SW480 (cell line): ENCODE measurements at regions not wholly inside any gene's neighbourhood (a gene's known extent, or its start where the extent isn't known, plus 50 kb on each side); places are given as distances from the start of the nearest gene placed in this dataset.

Source experiments
- DNase-seq: peaks from one replicate; pipeline ENCODE4 v3.0.0-alpha.2; 2016; ENCODE audit warnings: low spot score

- DNase-seq = no peak
Observed at GRCh38 chr17:5635949-5636348, 51.6 kb upstream of the NLRP1 start.

DNA sequence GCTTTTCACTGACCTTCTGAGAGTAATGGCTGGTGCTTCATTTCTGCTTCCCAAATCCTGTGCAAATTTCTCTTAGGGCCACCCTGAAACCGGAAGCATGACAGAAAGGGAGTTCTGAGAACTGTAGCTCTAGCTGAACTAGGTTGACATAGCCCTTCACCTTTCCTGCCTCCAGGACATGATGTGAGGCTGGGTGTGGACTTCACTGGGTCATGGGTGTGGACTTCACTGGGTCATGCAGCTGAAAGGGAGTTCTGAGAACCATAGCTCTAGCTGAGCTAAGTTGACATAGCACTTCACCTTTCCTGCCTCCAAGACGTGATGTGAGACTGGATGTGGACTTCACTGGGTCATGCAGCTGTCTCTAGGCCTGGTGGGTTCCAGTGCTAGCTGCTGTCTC lies 54.3 kb upstream of the NLRP1 start:
- DNase-seq = no peak

- DNase-seq = no peak
Observed at GRCh38 chr17:5640726-5641125, 56.4 kb upstream of the NLRP1 start.

DNA sequence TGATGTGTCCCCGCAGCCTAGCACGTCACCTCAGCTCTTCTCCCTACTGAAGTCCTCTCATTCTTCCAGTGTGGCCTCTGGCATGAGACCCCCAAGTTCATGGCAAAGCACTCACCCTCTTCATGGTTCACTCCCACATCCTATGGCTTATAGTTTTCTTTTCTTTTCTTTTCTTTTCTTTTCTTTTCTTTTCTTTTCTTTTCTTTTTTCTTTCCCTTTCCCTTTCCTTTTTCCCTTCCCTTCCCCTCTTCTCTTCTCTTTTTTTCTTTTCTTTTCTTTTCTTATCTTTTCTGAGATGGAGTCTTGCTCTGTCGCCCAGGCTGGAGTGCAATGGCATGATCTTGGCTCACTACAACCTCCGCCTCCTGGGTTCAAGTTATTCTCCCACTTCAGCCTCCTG lies 58.4 kb upstream of the NLRP1 start:
- no peak for DNase-seq

DNA sequence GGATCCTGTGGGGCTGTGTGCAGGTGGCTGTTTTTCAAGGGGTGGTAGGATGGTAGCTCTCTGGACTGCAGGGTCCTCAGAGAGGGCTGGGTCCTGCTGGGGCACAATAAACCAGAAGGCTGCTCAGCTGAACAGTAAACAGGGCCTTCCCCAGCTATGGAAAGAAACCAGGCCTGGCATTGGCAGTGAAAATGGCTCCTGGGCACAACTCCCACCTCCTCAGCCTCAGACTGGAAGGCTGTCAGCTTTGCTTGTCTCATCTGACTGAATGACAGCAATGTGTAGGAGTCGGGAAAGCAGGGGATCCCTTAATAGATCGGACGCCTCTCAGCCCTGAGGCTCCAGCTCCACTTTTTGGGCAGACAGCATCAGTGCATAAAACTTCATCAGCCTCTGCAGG lies 59.8 kb upstream of the NLRP1 start:
- no peak for DNase-seq

GRCh38 chr17:5651348-5651747 lies 67.0 kb upstream of the NLRP1 start:
- DNase-seq = no peak

DNA sequence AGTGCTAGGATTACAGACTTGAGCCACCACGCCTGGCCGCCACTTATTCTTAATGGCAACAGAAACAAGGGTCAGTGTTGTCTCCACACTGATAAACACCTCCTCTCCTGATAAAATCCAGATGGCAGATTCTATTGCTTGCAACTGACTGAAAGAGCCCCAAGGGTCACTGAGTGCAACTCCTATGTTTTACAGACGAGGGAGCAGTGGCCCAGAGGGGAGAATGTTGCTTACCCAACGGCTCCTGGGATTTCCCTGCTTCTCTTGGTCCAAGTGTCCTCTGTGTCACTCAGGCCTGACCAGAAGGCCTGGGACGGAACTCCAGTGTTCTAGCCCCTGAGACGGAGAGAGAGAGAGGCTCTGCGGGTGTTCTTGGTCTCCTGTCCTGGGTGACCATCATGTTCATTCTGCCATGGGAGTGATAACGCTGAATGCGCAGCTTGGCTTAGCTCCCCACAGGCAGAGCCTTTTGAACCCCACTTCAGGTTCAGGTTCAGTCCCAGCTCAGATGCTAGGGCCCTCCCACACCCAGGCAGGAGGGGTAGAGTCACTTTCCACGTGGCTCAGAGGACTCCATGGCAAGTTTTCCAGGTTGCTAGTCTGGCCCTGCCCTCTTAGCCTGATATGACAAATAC lies 77.3 kb upstream of the NLRP1 start:
- DNase-seq = no peak

GRCh38 chr17:5662409-5663085 lies 78.2 kb upstream of the NLRP1 start:
- DNase-seq = no peak

DNA sequence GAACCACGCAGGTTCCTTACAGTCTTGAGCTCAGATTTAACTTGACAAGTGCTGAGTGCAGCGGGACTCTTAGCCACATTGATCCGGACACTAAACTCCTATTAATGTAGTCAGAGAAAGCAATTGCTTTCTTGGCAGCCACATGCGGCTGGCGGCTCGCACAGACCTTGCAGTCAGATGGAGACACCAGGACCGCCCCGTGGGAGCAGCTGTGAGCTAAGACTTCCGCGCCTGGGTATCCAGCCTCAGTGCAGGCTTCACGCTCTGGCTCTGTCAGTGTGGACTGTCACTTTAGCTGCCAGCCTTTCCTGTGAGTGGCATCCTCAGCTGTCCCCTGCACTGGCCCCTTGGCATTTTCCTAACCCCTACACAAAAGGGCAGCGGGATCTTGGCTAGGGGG lies 80.9 kb upstream of the NLRP1 start:
- no peak for DNase-seq

DNA sequence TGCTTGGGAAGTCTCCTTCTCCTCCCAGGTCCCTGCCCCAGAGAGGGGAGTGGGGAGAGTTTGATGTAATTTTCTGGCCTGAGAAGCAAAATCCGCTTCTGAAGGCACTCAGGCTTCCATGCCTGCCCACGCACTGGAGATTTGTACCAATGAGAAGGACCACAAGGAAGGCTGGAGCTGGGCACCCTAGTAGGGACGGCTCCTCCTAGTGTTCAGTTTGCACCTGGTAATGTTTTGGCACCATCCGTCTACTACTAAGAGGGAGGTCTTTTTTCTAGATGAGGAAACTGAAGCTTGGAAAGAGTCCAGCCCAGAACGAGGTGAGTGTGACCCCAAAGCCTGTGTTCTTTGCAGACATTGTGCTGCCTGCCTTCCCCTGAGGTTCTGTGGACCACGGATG lies 83.6 kb upstream of the NLRP1 start:
- DNase-seq = peak; percentile 46

DNA sequence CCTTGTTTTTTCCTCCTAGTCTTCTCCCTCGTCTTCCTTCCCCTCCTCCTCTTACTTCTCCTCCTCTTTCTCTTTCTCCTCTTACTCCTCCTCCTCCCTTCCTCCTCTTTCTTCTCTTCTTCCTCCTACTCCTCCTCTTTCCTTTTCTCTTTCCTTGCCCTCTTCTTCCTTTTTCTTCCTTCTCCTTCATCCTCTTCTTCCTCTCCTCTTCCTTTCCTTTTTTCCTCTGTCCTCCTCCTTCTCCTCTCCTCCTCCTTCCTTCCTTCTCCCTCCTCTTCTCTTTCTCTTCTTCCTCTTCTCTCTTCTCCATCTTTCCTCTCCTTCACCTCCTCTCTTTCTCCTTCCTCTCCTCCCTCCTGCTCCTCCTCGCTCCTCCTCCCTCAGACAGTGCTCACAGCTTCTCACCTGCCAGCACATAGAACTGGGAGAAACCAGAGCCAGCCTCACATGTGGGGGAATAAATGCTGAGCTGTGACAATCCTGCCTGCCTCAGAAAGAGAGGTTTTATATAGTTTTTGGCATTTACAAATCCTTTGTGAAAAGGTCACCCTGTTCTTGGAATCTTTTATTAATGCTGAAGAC lies 84.3 kb upstream of the NLRP1 start:
- DNase-seq = no peak

DNA sequence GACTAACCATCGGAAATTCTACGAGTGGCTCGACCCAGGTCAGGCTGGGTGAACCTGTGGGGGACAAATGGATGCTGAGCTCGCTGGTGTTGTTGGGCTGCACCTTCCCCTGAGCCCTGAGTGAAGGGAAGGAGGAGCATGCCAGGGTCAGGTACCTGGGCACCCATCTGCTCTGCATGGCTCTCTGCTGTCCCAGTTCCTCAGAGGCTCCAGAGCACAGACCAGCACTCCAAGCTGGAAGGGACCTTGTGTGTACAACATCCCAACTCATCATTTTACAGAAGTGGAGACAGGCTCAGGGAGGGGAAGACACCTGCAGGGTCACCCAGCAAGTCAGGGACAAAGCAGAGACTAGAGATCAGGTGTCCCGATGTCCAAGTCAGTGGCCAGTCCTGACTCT lies 84.9 kb upstream of the NLRP1 start:
- DNase-seq = no peak

GRCh38 chr17:5672141-5672540 lies 87.8 kb upstream of the NLRP1 start:
- DNase-seq = no peak

DNA sequence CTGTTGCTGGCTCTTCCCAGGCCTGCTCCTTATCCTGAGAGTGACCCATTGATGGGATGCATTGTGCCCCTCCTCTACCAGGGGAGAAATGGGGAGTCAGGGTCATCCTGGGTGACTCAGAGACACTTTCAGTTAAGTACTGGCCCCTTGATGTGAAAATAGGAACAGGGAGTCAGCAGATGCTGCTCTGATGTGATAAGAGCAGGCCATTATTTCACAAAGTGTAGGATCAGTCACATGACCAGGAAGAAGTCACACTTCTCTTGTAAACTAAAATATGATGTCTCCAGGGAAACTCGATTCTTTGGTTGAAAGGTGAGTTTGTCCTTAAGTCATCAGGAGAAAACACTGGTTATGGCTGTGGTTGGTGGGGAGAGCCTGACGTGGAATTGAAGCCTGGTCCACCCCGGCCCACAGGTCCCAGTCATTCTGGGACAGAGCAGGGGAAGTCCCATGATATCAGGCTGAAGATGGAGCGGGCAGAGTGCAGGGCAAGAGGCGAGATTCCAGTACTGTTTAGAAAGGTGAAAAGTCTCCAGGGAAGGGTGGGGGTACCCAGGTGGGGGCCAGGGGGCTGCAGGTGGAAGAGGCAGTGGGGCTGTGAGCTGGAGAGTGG lies 88.6 kb upstream of the NLRP1 start:
- no peak for DNase-seq

DNA sequence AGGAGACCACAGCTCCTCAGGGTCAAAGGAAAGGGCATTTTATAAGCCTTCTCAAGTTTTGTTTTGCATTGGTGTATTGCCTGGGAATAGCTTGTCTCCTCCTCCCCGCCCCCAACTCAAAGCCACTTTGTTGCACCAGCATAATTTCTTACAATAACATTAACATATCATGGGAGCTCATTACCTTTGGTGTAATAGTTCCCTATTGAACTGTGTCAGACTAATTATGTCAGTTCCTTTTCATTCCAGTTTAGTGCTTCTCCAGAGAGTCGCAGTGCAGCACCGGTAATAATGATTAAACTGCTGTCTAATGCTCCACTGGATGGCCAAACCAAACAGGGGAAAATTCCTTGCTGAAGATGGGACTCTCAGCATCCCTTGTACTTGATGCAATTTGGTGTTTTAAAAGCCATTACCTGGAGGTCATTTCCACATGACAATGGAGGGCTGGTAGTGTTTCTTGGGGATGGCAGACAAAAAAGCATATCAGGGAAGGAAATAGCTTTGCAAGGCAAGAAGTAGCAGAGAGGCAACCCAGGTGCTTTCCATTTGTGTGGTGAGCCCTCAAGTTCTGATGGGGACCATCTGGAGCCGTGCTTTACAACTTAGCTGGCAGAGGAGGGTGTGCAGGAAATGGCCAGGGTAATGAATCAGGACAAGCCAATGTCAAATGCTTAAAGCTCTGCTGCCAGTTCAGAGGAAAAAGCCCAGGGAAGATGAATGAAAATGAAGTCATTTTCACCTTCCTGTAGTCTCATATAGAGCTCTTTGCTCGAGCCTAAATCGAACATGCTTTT lies 91.5 kb upstream of the NLRP1 start:
- DNase-seq = no peak

DNA sequence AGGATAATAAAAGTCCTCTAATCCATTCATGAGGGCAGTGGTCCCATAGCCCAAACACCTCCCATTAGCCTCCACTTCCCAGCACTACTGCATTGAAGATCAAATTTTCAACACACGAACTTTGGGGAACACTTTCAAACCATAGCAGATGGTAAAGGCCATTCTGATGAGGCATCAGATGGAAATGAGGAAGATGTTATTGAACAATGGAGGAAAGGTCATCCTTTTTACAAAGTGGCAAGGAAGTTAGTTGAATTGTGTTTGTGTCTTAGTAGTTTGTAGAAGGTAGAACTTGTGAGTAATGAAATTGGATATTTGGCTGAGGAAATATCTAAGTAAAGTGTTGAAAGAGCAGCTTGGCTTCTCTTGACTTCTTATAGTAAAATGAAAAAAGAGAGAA lies 93.3 kb upstream of the NLRP1 start:
- no peak for DNase-seq

DNA sequence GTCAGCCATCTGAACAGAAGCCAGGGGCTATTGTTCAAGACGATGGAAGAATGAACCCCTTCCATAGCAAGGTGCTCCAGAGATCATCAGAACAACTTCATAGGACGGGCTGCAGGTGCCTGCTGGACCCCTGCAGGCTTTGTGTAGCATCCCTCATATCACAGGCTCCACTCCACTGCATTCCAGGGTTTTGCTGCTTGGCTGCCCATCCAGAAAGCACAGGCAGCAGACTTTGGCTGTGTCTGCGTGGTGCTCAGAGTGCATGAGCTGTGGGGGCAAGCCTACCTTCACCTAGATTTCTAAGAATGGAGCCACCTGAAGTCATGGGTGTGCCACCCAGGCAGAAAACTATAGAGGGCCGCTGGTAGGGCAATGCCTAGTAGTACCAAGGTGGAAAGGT lies 93.9 kb upstream of the NLRP1 start:
- no peak for DNase-seq

DNA sequence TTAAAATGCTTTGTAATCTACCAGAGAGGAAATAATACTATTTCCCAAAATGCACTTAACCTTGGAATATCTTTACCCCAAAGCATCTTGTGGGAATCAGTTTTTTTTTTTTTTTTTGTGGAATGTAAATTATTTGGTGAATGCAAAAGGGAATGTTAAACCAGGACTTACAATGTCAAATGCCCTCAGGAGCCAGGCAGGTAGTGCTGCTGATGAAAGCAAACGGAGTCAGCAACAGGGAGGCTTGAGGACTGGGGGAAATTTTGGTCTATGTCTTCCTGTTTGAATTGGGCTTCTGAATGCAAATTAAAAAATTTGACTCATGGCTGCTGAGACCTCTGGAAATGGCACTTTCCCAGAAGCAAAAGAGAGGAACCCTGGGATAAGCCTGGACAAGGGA lies 96.5 kb upstream of the NLRP1 start:
- no peak for DNase-seq

DNA sequence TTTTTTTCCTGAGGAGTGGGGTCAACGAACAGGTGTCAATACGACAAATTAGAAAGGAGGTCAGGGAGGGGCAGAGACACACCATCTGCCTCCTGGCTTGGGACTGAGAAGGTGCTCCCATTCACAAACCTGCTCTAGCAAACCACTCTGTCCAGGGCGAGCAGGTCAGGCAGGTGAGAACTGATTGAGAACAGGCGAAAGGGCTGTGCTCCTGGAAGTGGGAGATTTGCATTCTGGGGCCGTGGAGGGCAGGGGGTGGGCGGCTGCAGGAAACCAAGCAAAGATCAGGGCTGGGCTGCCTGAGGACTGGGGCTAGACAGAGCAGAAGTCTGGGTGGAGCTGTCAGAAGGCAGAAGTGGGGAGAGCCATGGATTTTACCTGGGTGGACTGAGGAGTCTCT lies 98.9 kb upstream of the NLRP1 start:
- no peak for DNase-seq

GRCh38 chr17:5686074-5686635 lies 101.8 kb upstream of the NLRP1 start:
- no peak for DNase-seq

- DNase-seq = no peak
Observed at GRCh38 chr17:5687646-5688045, 103.3 kb upstream of the NLRP1 start.

GRCh38 chr17:5693821-5694220 lies 109.5 kb upstream of the NLRP1 start:
- no peak for DNase-seq
